ENCODE measurements at regions not wholly inside any gene's neighbourhood (a gene's known extent, or its start where the extent isn't known, plus 50 kb on each side); places are given as distances from the start of the nearest gene placed in this dataset.
A peak's percentile ranks its signal among the peaks of the same experiment; 100 is the strongest.

DNA sequence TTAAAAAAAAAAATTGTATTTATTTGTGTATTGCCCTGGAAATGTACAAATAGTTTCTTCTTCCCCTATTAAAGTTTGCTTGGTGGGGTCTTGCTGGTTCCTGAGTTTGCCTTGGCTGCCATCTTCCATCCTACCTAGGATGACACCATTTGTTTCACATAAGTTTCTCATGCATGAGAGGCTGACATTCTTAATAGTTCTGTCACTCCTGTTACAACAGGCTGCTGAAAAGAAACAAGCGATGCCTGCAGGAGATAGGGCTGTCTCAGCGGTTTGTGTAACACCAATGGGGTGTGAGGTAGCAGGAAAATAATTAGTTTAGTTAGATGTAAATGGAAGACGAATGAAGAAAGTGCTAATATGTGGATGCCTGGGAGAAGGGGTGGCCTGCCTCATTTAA, 1000.9 kb upstream of the RBFOX1 start:
- peak in 1 of 6 donors; percentile 38 for DNase-seq (ENCODE audit: low read depth in 4 of 6, low spot score in 6 of 6)
- no peaks in the 10 kb centered on the region for H3K27me3 ChIP-seq (ENCODE audit: control insufficient read depth, insufficient read depth, low read length)
- H3K9me3 ChIP-seq (ENCODE audit: control insufficient read depth, insufficient read depth, low read length) = no peaks in the 10 kb centered on the region
- H3K36me3 ChIP-seq (ENCODE audit: control insufficient read depth, insufficient read depth, low read length) = no peaks in the 10 kb centered on the region
- WGBS (ENCODE audit: insufficient coverage) = 71% methylated on average over 2 of the region's 3 CpGs
- no peak overlapping the region for H3K4me3 ChIP-seq (ENCODE audit: low read depth, low read length)
- no peaks in the 10 kb centered on the region for H3K4me1 ChIP-seq (ENCODE audit: control insufficient read depth, insufficient read depth, low read length)
- H3K27ac ChIP-seq (ENCODE audit: low read depth, low read length) = no peak overlapping the region

DNA sequence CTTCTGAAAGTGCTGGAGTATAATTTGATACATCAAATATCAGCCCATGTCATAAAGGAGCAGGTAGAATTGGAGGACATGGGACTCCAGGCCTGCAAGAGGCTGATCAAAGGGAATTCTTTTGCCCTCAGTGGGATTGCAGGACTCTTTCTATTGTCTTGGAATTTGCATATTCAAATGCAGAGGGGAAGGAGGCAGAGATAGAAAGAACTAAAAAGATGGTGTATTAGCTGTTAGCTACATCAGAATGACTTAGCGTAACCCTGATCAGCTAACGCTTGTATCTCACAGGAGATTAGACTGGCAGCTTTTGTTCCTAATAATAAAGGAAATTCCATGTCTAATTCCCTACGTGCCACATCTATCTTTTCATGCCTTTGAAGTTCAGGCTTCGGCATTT, 1014.7 kb upstream of the RBFOX1 start:
- Histone ChIP-seq H3K27ac (ENCODE audit: low read depth, low read length) (no peak overlapping the region), H3K9me3 (ENCODE audit: control insufficient read depth, insufficient read depth, low read length) (no peaks in the 10 kb centered on the region), H3K4me1 (ENCODE audit: control insufficient read depth, insufficient read depth, low read length) (no peaks in the 10 kb centered on the region), H3K4me3 (ENCODE audit: low read depth, low read length) (no peak overlapping the region), H3K36me3 (ENCODE audit: control insufficient read depth, insufficient read depth, low read length) (no peaks in the 10 kb centered on the region), H3K27me3 (ENCODE audit: control insufficient read depth, insufficient read depth, low read length) (no peaks in the 10 kb centered on the region)
- no CpG with 5 or more reads among the region's 4 CpGs for WGBS (ENCODE audit: insufficient coverage)
- no peak for DNase-seq (ENCODE audit: low read depth in 4 of 6, low spot score in 6 of 6)

DNA sequence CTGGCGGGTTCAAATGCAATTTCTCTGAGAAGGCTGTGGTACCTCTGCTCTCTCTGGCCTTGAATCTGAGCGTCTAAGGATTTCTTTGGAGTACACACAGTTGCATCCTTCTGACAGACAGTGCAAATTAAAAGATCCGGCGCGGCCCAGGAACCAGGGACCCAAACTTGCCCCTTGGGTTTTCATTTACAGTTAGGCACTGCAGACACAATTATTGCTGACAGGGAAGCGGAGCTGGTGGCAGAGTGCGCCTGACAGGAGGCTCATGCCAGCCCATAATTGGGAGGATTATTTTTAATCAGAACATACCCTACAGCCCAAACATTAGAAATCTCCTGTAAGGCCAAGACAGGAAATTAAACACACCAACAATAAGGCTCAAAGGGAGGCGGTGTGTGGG, 1023.4 kb upstream of the RBFOX1 start:
- WGBS (ENCODE audit: insufficient coverage) = 59% methylated on average over 5 of the region's 8 CpGs
- H3K4me3 ChIP-seq (ENCODE audit: low read depth, low read length) = no peak overlapping the region
- H3K36me3 ChIP-seq (ENCODE audit: control insufficient read depth, insufficient read depth, low read length) = no peaks in the 10 kb centered on the region
- DNase-seq (ENCODE audit: low read depth in 4 of 6, low spot score in 6 of 6) = peak in 2 of 6 donors; percentile 9 to 53
- no peaks in the 10 kb centered on the region for H3K9me3 ChIP-seq (ENCODE audit: control insufficient read depth, insufficient read depth, low read length)
- no peaks in the 10 kb centered on the region for H3K27me3 ChIP-seq (ENCODE audit: control insufficient read depth, insufficient read depth, low read length)
- no peaks in the 10 kb centered on the region for H3K4me1 ChIP-seq (ENCODE audit: control insufficient read depth, insufficient read depth, low read length)
- H3K27ac ChIP-seq (ENCODE audit: low read depth, low read length) = no peak overlapping the region

DNA sequence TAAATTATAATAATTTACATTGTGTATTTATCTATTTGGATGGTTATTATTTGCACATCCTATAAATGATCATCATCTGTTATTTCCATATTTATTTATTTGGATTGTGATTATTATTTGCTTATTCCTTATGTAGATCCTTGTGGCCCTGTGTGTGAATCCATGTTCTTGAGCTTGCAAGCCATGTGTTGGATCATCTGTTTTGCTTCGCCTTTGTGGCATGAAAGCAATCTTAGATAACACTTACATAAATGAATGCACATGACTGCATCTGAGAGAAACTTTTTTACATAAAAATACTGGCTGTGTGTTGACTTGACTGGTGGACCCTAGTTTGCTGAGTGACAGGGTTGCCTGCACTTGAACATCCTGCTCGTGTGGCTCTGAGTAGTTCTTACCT, 1024.5 kb upstream of the RBFOX1 start:
- Histone ChIP-seq H3K27ac (ENCODE audit: low read depth, low read length) (no peak overlapping the region), H3K9me3 (ENCODE audit: control insufficient read depth, insufficient read depth, low read length) (no peaks in the 10 kb centered on the region), H3K4me3 (ENCODE audit: low read depth, low read length) (no peak overlapping the region), H3K36me3 (ENCODE audit: control insufficient read depth, insufficient read depth, low read length) (no peaks in the 10 kb centered on the region), H3K4me1 (ENCODE audit: control insufficient read depth, insufficient read depth, low read length) (no peaks in the 10 kb centered on the region), H3K27me3 (ENCODE audit: control insufficient read depth, insufficient read depth, low read length) (no peaks in the 10 kb centered on the region)
- peak in 1 of 6 donors; percentile 55 for DNase-seq (ENCODE audit: low read depth in 4 of 6, low spot score in 6 of 6)
- WGBS (ENCODE audit: insufficient coverage) = 64% methylated on average over 1 of the region's 2 CpGs

DNA sequence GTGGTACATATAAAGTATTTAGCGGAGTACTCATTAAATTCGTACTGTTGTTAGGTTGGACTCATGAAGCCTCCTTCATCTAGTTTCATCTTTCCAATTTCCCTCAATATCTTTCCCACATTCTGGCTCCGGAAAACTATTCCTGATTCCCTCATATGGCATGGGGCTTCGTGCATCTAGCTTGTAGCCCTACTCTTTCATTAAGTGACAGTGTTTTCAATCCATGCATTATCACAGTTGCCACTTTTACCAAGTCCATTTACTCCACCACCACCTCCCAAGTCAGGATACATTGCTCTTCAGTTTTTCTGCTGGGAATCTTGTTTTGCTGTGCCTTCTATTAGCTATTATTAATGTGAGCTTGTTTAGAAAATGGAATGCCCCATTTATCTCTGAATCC, 1032.1 kb upstream of the RBFOX1 start:
- no peaks in the 10 kb centered on the region for H3K27me3 ChIP-seq (ENCODE audit: control insufficient read depth, insufficient read depth, low read length)
- no peaks in the 10 kb centered on the region for H3K9me3 ChIP-seq (ENCODE audit: control insufficient read depth, insufficient read depth, low read length)
- no peak overlapping the region for H3K4me3 ChIP-seq (ENCODE audit: low read depth, low read length)
- H3K4me1 ChIP-seq (ENCODE audit: control insufficient read depth, insufficient read depth, low read length) = no peaks in the 10 kb centered on the region
- H3K36me3 ChIP-seq (ENCODE audit: control insufficient read depth, insufficient read depth, low read length) = no peaks in the 10 kb centered on the region
- no peak for DNase-seq (ENCODE audit: low read depth in 4 of 6, low spot score in 6 of 6)
- 95% methylated on average over 4 of the region's 4 CpGs for WGBS (ENCODE audit: insufficient coverage)
- H3K27ac ChIP-seq (ENCODE audit: low read depth, low read length) = no peak overlapping the region

DNA sequence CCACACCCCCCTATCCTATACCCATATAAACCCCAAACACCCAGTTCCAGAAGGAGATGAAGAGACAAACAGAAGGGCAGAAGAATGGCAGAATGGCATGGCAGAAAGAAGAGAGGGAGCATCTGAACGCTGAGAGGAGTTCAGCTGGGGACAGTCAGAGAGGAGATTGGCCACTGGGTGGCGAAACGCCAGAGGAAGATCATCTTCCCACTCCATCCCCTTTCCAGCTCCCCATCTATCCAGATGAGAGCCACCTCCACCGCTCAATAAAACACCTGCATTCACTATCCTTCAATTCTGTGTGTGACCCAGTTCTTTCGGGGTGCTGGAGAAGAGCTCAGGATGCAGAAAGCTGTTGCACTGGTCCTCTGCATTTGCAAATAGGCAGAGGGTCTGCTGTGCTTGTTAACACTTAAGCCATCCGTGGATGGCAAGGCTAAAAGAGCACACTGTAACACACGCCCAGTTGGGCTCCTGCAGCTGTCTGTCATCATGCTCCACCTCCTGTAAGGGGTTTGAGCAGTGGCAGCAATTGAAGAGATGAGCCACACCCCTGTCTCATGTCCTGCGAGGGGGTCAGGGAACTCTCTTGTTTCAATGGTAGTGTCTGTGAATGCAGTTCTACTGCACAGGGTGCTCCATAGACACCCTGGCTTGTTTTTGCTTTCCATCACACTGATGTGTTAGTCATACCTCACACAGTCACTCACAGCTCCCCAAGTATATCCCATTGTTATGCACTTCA, 1034.8 kb upstream of the RBFOX1 start:
- no peaks in the 10 kb centered on the region for H3K9me3 ChIP-seq (ENCODE audit: control insufficient read depth, insufficient read depth, low read length)
- no peak overlapping the region for H3K27ac ChIP-seq (ENCODE audit: low read depth, low read length)
- H3K36me3 ChIP-seq (ENCODE audit: control insufficient read depth, insufficient read depth, low read length) = no peaks in the 10 kb centered on the region
- H3K4me3 ChIP-seq (ENCODE audit: low read depth, low read length) = no peak overlapping the region
- H3K27me3 ChIP-seq (ENCODE audit: control insufficient read depth, insufficient read depth, low read length) = no peaks in the 10 kb centered on the region
- DNase-seq (ENCODE audit: low read depth in 4 of 6, low spot score in 6 of 6) = no peak
- WGBS (ENCODE audit: insufficient coverage) = 95% methylated on average over 4 of the region's 8 CpGs
- H3K4me1 ChIP-seq (ENCODE audit: control insufficient read depth, insufficient read depth, low read length) = no peaks in the 10 kb centered on the region

DNA sequence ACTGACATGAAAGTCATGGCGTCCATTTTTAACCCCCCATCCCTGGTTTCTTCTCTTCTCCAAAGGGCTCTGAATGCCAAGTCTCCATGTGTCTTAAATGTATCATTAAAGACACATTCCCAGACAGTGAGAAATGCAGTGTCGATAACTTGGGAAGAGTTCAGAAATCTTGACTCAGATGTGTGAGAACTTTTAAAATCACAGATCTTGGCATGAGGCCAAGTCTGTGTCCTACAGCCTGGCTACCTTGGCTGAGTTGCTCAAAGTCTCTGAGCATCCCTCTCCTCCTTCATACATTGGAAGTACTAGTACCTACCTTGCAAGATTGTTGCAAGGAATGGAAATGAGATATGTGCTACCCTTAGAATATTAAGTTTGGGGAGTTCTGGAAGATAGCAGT, 1046.5 kb upstream of the RBFOX1 start:
- H3K4me3 ChIP-seq (ENCODE audit: low read depth, low read length) = no peak overlapping the region
- peak in 1 of 6 donors; percentile 18 for DNase-seq (ENCODE audit: low read depth in 4 of 6, low spot score in 6 of 6)
- no CpG with 5 or more reads among the region's 2 CpGs for WGBS (ENCODE audit: insufficient coverage)
- H3K9me3 ChIP-seq (ENCODE audit: control insufficient read depth, insufficient read depth, low read length) = no peaks in the 10 kb centered on the region
- H3K27me3 ChIP-seq (ENCODE audit: control insufficient read depth, insufficient read depth, low read length) = no peaks in the 10 kb centered on the region
- H3K27ac ChIP-seq (ENCODE audit: low read depth, low read length) = no peak overlapping the region
- no peaks in the 10 kb centered on the region for H3K36me3 ChIP-seq (ENCODE audit: control insufficient read depth, insufficient read depth, low read length)
- no peaks in the 10 kb centered on the region for H3K4me1 ChIP-seq (ENCODE audit: control insufficient read depth, insufficient read depth, low read length)

DNA sequence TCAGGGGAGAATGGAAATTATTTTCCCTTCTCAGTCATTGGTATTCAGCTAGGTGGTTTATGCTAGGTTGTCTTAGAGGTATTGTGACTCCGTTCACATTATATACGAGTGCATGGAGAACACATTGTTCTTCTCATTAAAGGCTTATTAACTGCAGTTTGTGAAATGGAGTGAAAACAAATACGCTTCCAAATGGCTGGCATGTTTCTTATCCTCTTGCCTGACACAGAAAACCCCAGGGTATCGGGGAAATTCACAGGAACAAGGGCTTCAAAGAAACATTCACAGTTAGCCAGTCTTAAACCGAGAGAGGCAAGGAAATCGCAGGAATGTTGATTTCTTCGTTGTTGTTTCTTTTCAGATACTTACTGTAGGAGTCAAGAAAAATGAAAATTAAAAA, 1047.9 kb upstream of the RBFOX1 start:
- H3K27ac ChIP-seq (ENCODE audit: low read depth, low read length) = no peak overlapping the region
- H3K27me3 ChIP-seq (ENCODE audit: control insufficient read depth, insufficient read depth, low read length) = no peaks in the 10 kb centered on the region
- no peaks in the 10 kb centered on the region for H3K4me1 ChIP-seq (ENCODE audit: control insufficient read depth, insufficient read depth, low read length)
- H3K9me3 ChIP-seq (ENCODE audit: control insufficient read depth, insufficient read depth, low read length) = no peaks in the 10 kb centered on the region
- WGBS (ENCODE audit: insufficient coverage) = 10% methylated on average over 2 of the region's 7 CpGs
- DNase-seq (ENCODE audit: low read depth in 4 of 6, low spot score in 6 of 6) = peak in 1 of 6 donors; percentile 81
- H3K36me3 ChIP-seq (ENCODE audit: control insufficient read depth, insufficient read depth, low read length) = no peaks in the 10 kb centered on the region
- no peak overlapping the region for H3K4me3 ChIP-seq (ENCODE audit: low read depth, low read length)

DNA sequence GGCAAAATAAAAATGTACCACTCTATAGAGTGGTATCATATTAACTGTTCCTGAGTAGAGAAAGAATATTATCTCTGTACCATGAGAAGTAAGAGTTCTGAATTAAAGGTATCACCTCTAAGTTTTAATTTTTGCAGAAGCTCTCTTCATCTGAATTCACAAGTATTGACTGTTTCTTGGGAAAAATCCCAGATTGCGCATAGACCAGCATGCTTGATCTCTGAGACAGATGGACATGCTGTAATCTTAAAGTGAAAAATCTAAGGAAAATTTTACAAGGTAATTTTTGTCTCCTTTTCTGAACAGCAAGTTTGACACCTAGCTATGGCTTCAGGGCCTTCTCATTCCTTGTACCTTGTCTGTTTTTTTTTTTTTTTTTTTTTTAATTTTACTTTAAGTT, 1050.7 kb upstream of the RBFOX1 start:
- WGBS (ENCODE audit: insufficient coverage) = no CpG with 5 or more reads among the region's 1 CpG
- Histone ChIP-seq H3K4me1 (ENCODE audit: control insufficient read depth, insufficient read depth, low read length) (no peaks in the 10 kb centered on the region), H3K9me3 (ENCODE audit: control insufficient read depth, insufficient read depth, low read length) (no peaks in the 10 kb centered on the region), H3K4me3 (ENCODE audit: low read depth, low read length) (no peak overlapping the region), H3K36me3 (ENCODE audit: control insufficient read depth, insufficient read depth, low read length) (no peaks in the 10 kb centered on the region), H3K27ac (ENCODE audit: low read depth, low read length) (no peak overlapping the region), H3K27me3 (ENCODE audit: control insufficient read depth, insufficient read depth, low read length) (no peaks in the 10 kb centered on the region)
- DNase-seq (ENCODE audit: low read depth in 4 of 6, low spot score in 6 of 6) = peak in 1 of 6 donors; percentile 52

DNA sequence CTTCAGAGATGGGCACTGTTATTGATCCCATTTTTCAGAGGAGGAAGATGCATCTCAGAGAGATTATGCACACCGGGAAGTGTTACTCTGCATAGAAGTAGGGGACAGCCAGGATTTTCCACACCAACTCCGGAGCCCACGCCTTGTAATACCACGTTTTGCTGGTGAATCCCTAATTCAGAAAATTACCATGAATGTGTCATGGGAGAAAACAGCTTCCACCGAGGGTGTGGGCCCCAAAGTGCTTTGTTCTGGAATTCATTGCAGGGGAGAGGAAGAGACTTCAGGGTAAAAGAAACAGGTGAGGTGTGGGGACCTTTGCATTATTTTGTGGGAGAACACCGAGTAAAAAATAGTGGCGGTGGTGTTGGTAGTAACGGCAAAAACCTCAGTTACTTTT, 1051.4 kb upstream of the RBFOX1 start:
- H3K4me3 ChIP-seq (ENCODE audit: low read depth, low read length) = no peak overlapping the region
- no peaks in the 10 kb centered on the region for H3K4me1 ChIP-seq (ENCODE audit: control insufficient read depth, insufficient read depth, low read length)
- no peaks in the 10 kb centered on the region for H3K9me3 ChIP-seq (ENCODE audit: control insufficient read depth, insufficient read depth, low read length)
- H3K27me3 ChIP-seq (ENCODE audit: control insufficient read depth, insufficient read depth, low read length) = no peaks in the 10 kb centered on the region
- no peak for DNase-seq (ENCODE audit: low read depth in 4 of 6, low spot score in 6 of 6)
- H3K36me3 ChIP-seq (ENCODE audit: control insufficient read depth, insufficient read depth, low read length) = no peaks in the 10 kb centered on the region
- WGBS (ENCODE audit: insufficient coverage) = 90% methylated on average over 5 of the region's 8 CpGs
- no peak overlapping the region for H3K27ac ChIP-seq (ENCODE audit: low read depth, low read length)
